ENCODE measurements at regions not wholly inside any gene's neighbourhood (a gene's known extent, or its start where the extent isn't known, plus 50 kb on each side); places are given as distances from the start of the nearest gene placed in this dataset.

GRCh38 chr6:138025528-138025978 lies 81.7 kb downstream of the PERP start:
- no peak overlapping the region for H3K27ac ChIP-seq (ENCODE audit: low read depth, low read length)

GRCh38 chr6:138026342-138026741 lies 80.9 kb downstream of the PERP start:
- Histone ChIP-seq H3K4me1 (ENCODE audit: control insufficient read depth in 1 of 2, insufficient read depth in 2 of 2, low read length in 2 of 2) (no peaks in the 10 kb centered on the region), H3K27ac (ENCODE audit: low read depth, low read length) (no peak overlapping the region)

More at GRCh38 chr6:138025528-138025978, 81.7 kb downstream of the PERP start:
- Histone ChIP-seq H3K4me3 (ENCODE audit: low read depth in 1 of 2, low read length in 2 of 2) (no peak overlapping the region), H3K9me3 (ENCODE audit: control insufficient read depth in 1 of 2, low read length in 2 of 2) (no peaks in the 10 kb centered on the region), H3K36me3 (ENCODE audit: control insufficient read depth in 1 of 2, insufficient read depth in 2 of 2, low read length in 2 of 2) (no peaks in the 10 kb centered on the region), H3K9ac (ENCODE audit: low read depth in 1 of 2, low read length in 2 of 2) (no peak overlapping the region), H3K4me1 (ENCODE audit: control insufficient read depth in 1 of 2, insufficient read depth in 2 of 2, low read length in 2 of 2) (no peaks in the 10 kb centered on the region), H3K27me3 (ENCODE audit: control insufficient read depth in 1 of 2, insufficient read depth in 2 of 2, low read length in 2 of 2) (no peaks in the 10 kb centered on the region)

GRCh38 chr6:138028893-138029292 lies 78.3 kb downstream of the PERP start:
- Histone ChIP-seq H3K27ac (ENCODE audit: low read depth, low read length) (no peak overlapping the region), H3K36me3 (ENCODE audit: control insufficient read depth in 1 of 2, insufficient read depth in 2 of 2, low read length in 2 of 2) (no peaks in the 10 kb centered on the region), H3K27me3 (ENCODE audit: control insufficient read depth in 1 of 2, insufficient read depth in 2 of 2, low read length in 2 of 2) (no peaks in the 10 kb centered on the region), H3K4me1 (ENCODE audit: control insufficient read depth in 1 of 2, insufficient read depth in 2 of 2, low read length in 2 of 2) (no peaks in the 10 kb centered on the region), H3K9ac (ENCODE audit: low read depth in 1 of 2, low read length in 2 of 2) (no peak overlapping the region), H3K9me3 (ENCODE audit: control insufficient read depth in 1 of 2, low read length in 2 of 2) (no peaks in the 10 kb centered on the region), H3K4me3 (ENCODE audit: low read depth in 1 of 2, low read length in 2 of 2) (no peak overlapping the region)

More at GRCh38 chr6:138026342-138026741, 80.9 kb downstream of the PERP start:
- H3K4me3 ChIP-seq (ENCODE audit: low read depth in 1 of 2, low read length in 2 of 2), result no peak overlapping the region
- no peaks in the 10 kb centered on the region for H3K27me3 ChIP-seq (ENCODE audit: control insufficient read depth in 1 of 2, insufficient read depth in 2 of 2, low read length in 2 of 2)
- no peaks in the 10 kb centered on the region for H3K9me3 ChIP-seq (ENCODE audit: control insufficient read depth in 1 of 2, low read length in 2 of 2)
- H3K9ac ChIP-seq (ENCODE audit: low read depth in 1 of 2, low read length in 2 of 2), result no peak overlapping the region
- H3K36me3 ChIP-seq (ENCODE audit: control insufficient read depth in 1 of 2, insufficient read depth in 2 of 2, low read length in 2 of 2), result no peaks in the 10 kb centered on the region

- Histone ChIP-seq H3K27ac (ENCODE audit: low read depth, low read length) (no peak overlapping the region), H3K4me1 (ENCODE audit: control insufficient read depth in 1 of 2, insufficient read depth in 2 of 2, low read length in 2 of 2) (no peaks in the 10 kb centered on the region), H3K36me3 (ENCODE audit: control insufficient read depth in 1 of 2, insufficient read depth in 2 of 2, low read length in 2 of 2) (no peaks in the 10 kb centered on the region), H3K4me3 (ENCODE audit: low read depth in 1 of 2, low read length in 2 of 2) (no peak overlapping the region), H3K9ac (ENCODE audit: low read depth in 1 of 2, low read length in 2 of 2) (no peak overlapping the region), H3K27me3 (ENCODE audit: control insufficient read depth in 1 of 2, insufficient read depth in 2 of 2, low read length in 2 of 2) (no peaks in the 10 kb centered on the region), H3K9me3 (ENCODE audit: control insufficient read depth in 1 of 2, low read length in 2 of 2) (no peaks in the 10 kb centered on the region)
These were observed 76.3 kb downstream of the PERP start for GRCh38 chr6:138030872-138031271.

GRCh38 chr6:138031417-138031816 lies 75.8 kb downstream of the PERP start:
- Histone ChIP-seq H3K4me1 (ENCODE audit: control insufficient read depth in 1 of 2, insufficient read depth in 2 of 2, low read length in 2 of 2) (no peaks in the 10 kb centered on the region), H3K9me3 (ENCODE audit: control insufficient read depth in 1 of 2, low read length in 2 of 2) (no peaks in the 10 kb centered on the region), H3K36me3 (ENCODE audit: control insufficient read depth in 1 of 2, insufficient read depth in 2 of 2, low read length in 2 of 2) (no peaks in the 10 kb centered on the region), H3K27ac (ENCODE audit: low read depth, low read length) (no peak overlapping the region), H3K9ac (ENCODE audit: low read depth in 1 of 2, low read length in 2 of 2) (no peak overlapping the region), H3K4me3 (ENCODE audit: low read depth in 1 of 2, low read length in 2 of 2) (no peak overlapping the region), H3K27me3 (ENCODE audit: control insufficient read depth in 1 of 2, insufficient read depth in 2 of 2, low read length in 2 of 2) (no peaks in the 10 kb centered on the region)

GRCh38 chr6:138031850-138032249 lies 75.4 kb downstream of the PERP start:
- Histone ChIP-seq H3K36me3 (ENCODE audit: control insufficient read depth in 1 of 2, insufficient read depth in 2 of 2, low read length in 2 of 2) (no peaks in the 10 kb centered on the region), H3K9me3 (ENCODE audit: control insufficient read depth in 1 of 2, low read length in 2 of 2) (no peaks in the 10 kb centered on the region), H3K4me3 (ENCODE audit: low read depth in 1 of 2, low read length in 2 of 2) (no peak overlapping the region), H3K27me3 (ENCODE audit: control insufficient read depth in 1 of 2, insufficient read depth in 2 of 2, low read length in 2 of 2) (no peaks in the 10 kb centered on the region), H3K4me1 (ENCODE audit: control insufficient read depth in 1 of 2, insufficient read depth in 2 of 2, low read length in 2 of 2) (no peaks in the 10 kb centered on the region), H3K9ac (ENCODE audit: low read depth in 1 of 2, low read length in 2 of 2) (no peak overlapping the region), H3K27ac (ENCODE audit: low read depth, low read length) (no peak overlapping the region)

GRCh38 chr6:138032571-138032970 lies 74.6 kb downstream of the PERP start:
- no peaks in the 10 kb centered on the region for H3K9me3 ChIP-seq (ENCODE audit: control insufficient read depth in 1 of 2, low read length in 2 of 2)
- H3K27ac ChIP-seq (ENCODE audit: low read depth, low read length), result no peak overlapping the region

GRCh38 chr6:138034229-138034628 lies 73.0 kb downstream of the PERP start:
- Histone ChIP-seq H3K4me3 (ENCODE audit: low read depth in 1 of 2, low read length in 2 of 2) (no peak overlapping the region), H3K27me3 (ENCODE audit: control insufficient read depth in 1 of 2, insufficient read depth in 2 of 2, low read length in 2 of 2) (no peaks in the 10 kb centered on the region), H3K4me1 (ENCODE audit: control insufficient read depth in 1 of 2, insufficient read depth in 2 of 2, low read length in 2 of 2) (no peaks in the 10 kb centered on the region), H3K36me3 (ENCODE audit: control insufficient read depth in 1 of 2, insufficient read depth in 2 of 2, low read length in 2 of 2) (no peaks in the 10 kb centered on the region), H3K9me3 (ENCODE audit: control insufficient read depth in 1 of 2, low read length in 2 of 2) (no peaks in the 10 kb centered on the region), H3K27ac (ENCODE audit: low read depth, low read length) (no peak overlapping the region), H3K9ac (ENCODE audit: low read depth in 1 of 2, low read length in 2 of 2) (no peak overlapping the region)

More at GRCh38 chr6:138032571-138032970, 74.6 kb downstream of the PERP start:
- Histone ChIP-seq H3K27me3 (ENCODE audit: control insufficient read depth in 1 of 2, insufficient read depth in 2 of 2, low read length in 2 of 2) (no peaks in the 10 kb centered on the region), H3K4me1 (ENCODE audit: control insufficient read depth in 1 of 2, insufficient read depth in 2 of 2, low read length in 2 of 2) (no peaks in the 10 kb centered on the region), H3K9ac (ENCODE audit: low read depth in 1 of 2, low read length in 2 of 2) (no peak overlapping the region), H3K4me3 (ENCODE audit: low read depth in 1 of 2, low read length in 2 of 2) (no peak overlapping the region), H3K36me3 (ENCODE audit: control insufficient read depth in 1 of 2, insufficient read depth in 2 of 2, low read length in 2 of 2) (no peaks in the 10 kb centered on the region)

- H3K27me3 ChIP-seq (ENCODE audit: control insufficient read depth in 1 of 2, insufficient read depth in 2 of 2, low read length in 2 of 2), result no peaks in the 10 kb centered on the region
- H3K9me3 ChIP-seq (ENCODE audit: control insufficient read depth in 1 of 2, low read length in 2 of 2), result no peaks in the 10 kb centered on the region
- no peak overlapping the region for H3K9ac ChIP-seq (ENCODE audit: low read depth in 1 of 2, low read length in 2 of 2)
- H3K27ac ChIP-seq (ENCODE audit: low read depth, low read length), result no peak overlapping the region
- no peak overlapping the region for H3K4me3 ChIP-seq (ENCODE audit: low read depth in 1 of 2, low read length in 2 of 2)
- H3K36me3 ChIP-seq (ENCODE audit: control insufficient read depth in 1 of 2, insufficient read depth in 2 of 2, low read length in 2 of 2), result no peaks in the 10 kb centered on the region
- H3K4me1 ChIP-seq (ENCODE audit: control insufficient read depth in 1 of 2, insufficient read depth in 2 of 2, low read length in 2 of 2), result no peaks in the 10 kb centered on the region
These were observed 72.1 kb downstream of the PERP start for GRCh38 chr6:138035070-138035469.

GRCh38 chr6:138036111-138036510 lies 71.1 kb downstream of the PERP start:
- Histone ChIP-seq H3K4me3 (ENCODE audit: low read depth in 1 of 2, low read length in 2 of 2) (no peak overlapping the region), H3K9me3 (ENCODE audit: control insufficient read depth in 1 of 2, low read length in 2 of 2) (no peaks in the 10 kb centered on the region), H3K27me3 (ENCODE audit: control insufficient read depth in 1 of 2, insufficient read depth in 2 of 2, low read length in 2 of 2) (no peaks in the 10 kb centered on the region), H3K27ac (ENCODE audit: low read depth, low read length) (no peak overlapping the region), H3K36me3 (ENCODE audit: control insufficient read depth in 1 of 2, insufficient read depth in 2 of 2, low read length in 2 of 2) (no peaks in the 10 kb centered on the region), H3K4me1 (ENCODE audit: control insufficient read depth in 1 of 2, insufficient read depth in 2 of 2, low read length in 2 of 2) (no peaks in the 10 kb centered on the region), H3K9ac (ENCODE audit: low read depth in 1 of 2, low read length in 2 of 2) (no peak overlapping the region)

- Histone ChIP-seq H3K27me3 (ENCODE audit: control insufficient read depth in 1 of 2, insufficient read depth in 2 of 2, low read length in 2 of 2) (no peaks in the 10 kb centered on the region), H3K27ac (ENCODE audit: low read depth, low read length) (no peak overlapping the region), H3K4me3 (ENCODE audit: low read depth in 1 of 2, low read length in 2 of 2) (no peak overlapping the region), H3K9me3 (ENCODE audit: control insufficient read depth in 1 of 2, low read length in 2 of 2) (peaks cover 0 to 3% of the 10 kb centered on the region in 2 donors), H3K9ac (ENCODE audit: low read depth in 1 of 2, low read length in 2 of 2) (no peak overlapping the region), H3K36me3 (ENCODE audit: control insufficient read depth in 1 of 2, insufficient read depth in 2 of 2, low read length in 2 of 2) (no peaks in the 10 kb centered on the region), H3K4me1 (ENCODE audit: control insufficient read depth in 1 of 2, insufficient read depth in 2 of 2, low read length in 2 of 2) (no peaks in the 10 kb centered on the region)
These were observed 70.2 kb downstream of the PERP start for GRCh38 chr6:138037009-138037504.
